HG03103 (cell line): ENCODE measurements at regions not wholly inside any gene's neighbourhood (a gene's known extent, or its start where the extent isn't known, plus 50 kb on each side); places are given as distances from the start of the nearest gene placed in this dataset.

Experiments used
- ATAC-seq: cut with Tn5 transposase; IDR thresholded peaks from one replicate; pipeline ENCODE4 v1.9.1; 2021; ENCODE audit warnings: low read depth; ENCODE audit not compliant: unreplicated experiment

DNA sequence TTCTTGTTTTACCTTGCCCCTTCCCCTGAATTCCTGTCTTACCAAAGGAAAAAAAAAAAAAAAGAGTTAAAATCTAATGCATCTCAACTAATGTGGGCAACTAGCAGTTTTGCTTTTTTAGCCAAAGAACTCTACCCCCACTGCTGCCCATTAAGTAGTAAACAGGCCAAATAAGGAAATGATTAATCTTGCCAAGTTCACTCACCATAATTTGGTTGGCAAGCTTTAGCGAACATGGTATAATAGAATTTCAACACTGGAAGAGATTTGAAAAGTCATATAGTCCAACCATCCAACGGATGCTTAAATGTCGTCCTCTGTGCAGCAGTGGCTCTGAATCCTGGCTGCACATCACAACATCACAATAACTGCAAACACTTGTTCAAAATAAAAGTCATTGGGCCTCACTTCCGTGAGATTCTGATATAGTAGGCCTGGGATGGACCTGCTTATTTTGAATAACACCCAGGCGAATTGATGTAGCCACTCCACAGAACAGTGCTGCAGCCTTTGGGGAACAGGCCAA lies 142.0 kb upstream of the UBE2E1 start:
- no peak for ATAC-seq

DNA sequence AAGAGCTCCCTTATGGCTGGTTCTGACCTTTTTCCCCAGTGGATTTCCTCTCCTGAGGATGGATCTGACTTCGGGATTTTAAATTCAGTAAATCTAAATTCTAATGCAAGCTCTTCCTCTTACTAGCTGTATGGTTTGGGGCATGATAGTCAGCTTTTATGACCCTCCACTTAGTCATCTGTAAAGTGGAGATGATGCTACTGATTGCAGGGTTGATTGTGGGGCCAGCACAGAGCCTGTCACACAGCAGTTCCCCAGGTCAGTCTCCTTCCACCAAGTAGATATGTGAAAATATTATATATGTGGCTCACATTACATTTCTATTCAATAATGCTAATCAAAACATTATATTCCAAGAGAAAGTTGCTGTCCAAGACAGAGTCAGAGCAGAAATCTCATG lies 141.3 kb upstream of the UBE2E1 start:
- no peak for ATAC-seq

DNA sequence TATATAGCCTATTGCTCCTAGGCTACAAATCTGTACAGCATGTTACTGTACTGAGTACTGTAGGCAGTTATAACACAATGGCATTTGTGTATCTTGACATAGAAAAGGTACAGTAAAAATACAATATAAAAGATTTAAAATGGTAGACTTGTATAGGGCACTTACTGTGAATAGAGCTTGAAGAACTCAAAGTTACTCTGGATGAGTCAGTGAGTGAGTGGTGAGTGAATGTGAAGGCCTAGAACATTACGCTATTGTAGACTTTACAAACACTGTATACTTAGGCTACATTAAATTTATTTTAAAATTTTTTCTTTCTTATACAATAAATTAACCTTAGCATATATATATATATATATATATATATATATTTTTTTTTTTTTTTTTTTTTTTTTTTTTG lies 140.0 kb upstream of the UBE2E1 start:
- ATAC-seq: no peak

DNA sequence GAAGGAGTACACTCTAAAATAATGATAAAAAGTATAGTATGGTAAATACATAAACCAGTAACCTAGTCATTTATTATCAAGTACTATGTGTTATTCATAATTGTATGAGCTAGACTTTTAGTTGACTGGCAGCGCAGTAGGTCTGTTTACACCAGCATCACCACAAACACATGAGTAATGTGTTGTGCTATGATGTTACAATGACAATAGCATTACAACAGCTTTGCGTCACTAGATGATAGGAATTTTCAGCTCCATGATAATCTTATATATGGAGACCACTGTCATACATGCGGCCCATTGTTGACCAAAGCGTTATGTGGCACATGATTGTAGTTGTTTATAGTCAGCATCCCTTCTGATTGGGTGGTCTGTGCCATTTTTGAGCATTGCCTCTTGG lies 138.9 kb upstream of the UBE2E1 start:
- ATAC-seq: no peak

DNA sequence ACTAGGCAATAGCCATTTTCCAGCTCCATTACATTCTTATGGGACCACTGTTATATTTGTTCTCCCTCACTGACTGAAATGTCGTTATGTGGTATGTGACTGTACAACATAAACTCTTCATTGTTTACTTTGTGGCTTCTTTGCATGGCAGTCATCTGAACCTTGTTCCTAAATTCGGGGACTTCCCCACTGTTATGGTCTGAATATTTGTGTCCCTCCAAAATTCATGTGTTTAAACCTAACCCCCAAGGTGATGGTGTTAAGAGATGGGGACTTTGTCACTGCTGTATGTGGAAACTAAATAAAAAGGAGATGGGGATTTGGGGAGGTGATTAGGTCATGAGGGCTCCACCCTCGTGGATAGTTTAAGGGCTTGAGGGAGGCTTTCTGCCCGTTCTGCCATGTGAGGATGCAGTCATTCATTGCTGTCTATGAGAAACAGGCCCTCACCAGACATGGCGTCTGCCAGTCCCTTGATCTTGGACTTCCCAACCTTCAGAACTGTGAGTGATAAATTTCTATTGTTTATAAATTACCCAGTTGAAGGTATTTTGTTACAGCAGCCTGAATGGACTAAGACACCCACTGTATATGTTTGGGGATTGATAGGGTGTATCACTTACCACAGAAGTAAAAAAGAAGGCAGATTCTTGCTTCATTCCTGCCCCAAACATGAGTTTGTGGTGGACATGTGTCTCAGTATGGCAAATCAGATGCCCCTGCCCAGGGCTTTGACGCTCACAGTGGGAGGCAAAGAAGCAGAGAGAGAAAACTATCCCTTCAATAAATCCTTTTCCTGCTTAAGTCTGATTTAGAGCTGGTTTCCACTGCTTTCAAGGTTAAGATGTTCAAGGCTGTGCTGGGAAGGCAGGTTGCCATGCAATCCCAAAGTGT lies 138.0 kb upstream of the UBE2E1 start:
- ATAC-seq: no peak

DNA sequence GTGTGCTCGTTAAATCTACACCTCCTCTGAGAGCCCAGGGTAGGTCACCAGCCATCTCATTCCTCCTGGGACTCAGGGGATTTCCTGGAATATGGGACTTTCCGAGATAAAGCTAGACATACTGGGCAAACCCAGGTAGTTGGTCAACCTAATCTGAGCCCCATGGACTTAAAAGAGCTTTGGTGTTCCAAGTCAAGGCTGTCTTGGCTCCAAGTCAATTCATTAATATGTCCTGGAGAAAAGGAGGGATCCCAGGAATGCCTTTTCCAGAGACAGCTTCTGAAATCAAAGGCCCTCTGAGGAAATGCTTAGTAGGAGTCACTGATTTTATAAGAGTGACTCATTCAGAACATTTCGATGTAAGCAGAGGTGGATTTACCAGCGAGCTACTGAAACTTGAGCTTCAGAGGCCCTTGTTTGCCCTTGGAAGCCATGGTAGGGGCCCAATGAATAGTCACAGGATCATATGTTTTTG lies 137.3 kb upstream of the UBE2E1 start:
- no peak for ATAC-seq

- ATAC-seq: no peak
Measured at GRCh38 chr3:23669541-23670255, 136.1 kb upstream of the UBE2E1 start.

DNA sequence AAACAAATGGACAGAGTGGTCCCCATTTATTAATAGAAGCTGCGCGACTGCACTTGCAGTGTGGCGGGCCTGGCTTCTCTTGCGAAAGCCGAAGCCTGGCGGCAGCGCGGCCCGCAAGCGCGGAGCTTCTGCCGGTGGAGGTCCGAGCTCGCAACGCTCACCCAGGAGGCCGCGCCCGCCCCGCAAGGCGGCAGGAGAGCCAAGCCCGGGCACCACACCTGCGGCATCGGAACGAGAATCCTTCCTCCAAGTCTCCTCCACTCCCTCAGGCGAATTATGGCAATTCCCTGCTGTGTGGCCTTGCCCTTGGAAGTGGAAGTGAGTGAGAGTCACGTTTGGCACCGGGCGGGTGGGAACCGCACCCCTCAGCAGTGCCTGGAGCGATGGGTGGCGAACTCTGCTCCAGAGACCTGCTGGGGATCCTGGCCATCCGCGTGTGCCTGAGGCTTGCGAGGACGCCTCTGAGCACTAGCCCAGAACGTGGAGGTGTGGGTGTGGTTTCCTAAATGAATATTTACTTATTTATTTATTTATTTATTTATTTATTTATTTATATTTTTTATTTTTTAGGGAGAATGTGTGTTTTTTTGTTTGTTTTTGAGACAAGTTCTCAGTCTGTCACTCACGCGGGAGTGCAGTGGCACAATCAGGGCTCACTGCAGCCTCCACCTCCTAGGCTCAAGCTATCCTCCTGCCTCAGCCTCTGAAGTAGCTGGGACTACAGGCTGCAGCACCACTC lies 133.7 kb upstream of the UBE2E1 start:
- no peak for ATAC-seq

- no peak for ATAC-seq
Measured at GRCh38 chr3:23672628-23673027, 133.1 kb upstream of the UBE2E1 start.

DNA sequence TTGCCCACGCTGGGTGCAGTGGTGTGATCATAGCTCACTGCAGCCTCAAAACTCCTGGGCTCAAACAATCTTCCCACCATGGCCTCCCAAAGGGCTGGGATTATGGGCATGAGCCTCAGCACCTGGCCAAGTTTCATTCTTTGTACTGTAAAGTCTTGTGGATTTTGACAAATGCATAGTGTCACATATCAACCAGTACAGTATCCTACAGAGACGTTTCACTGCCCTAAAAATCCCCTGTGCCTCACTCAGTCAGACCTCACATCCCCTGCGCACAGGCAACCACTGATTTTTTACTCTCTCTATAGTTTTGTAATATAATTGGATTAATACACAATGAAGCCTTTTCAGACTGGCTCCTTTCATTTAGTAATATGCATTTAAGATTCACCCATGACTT lies 130.7 kb upstream of the UBE2E1 start:
- ATAC-seq: no peak

GRCh38 chr3:23676093-23676492 lies 129.7 kb upstream of the UBE2E1 start:
- no peak for ATAC-seq

DNA sequence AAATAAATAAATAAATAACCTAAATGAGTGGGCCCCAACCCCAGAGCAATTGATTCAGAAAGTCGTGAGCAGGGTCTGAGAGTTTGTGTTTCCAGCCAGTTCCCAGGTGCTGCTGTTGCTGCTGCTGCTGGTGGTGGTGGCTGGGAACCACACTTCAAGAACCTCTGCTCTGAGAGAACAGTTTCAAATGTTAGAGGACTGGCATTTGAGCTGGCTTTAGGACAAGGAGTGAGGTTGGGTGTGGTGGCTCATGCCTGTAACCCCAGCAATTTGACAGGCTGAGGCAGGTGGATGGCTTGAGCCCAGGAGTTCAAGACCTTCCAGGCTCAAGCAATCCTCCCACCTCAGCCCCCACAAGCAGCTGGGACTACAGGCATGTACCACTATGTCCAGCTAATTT lies 123.1 kb upstream of the UBE2E1 start:
- ATAC-seq: no peak

- ATAC-seq: no peak
Measured at GRCh38 chr3:23685541-23686258, 120.1 kb upstream of the UBE2E1 start.

DNA sequence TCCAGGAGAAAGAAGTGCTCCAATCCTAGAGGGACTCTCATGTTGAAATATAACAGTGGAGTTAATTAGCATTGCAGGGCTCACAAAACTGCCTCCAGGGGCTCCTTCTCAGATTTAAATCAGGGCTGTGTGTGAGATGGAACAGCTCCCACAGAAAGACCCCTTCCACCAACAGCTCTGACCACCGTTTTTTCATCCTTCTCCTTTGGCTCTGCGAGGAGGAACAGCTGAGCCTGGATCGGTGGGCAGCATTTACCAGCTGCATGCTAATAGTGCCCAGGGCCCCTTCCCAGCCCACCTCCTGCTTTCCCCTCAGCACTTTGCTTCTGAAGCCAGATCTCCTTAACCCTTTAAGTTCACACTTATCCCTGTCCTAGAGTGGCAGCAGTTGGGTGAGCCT lies 119.2 kb upstream of the UBE2E1 start:
- no peak for ATAC-seq

DNA sequence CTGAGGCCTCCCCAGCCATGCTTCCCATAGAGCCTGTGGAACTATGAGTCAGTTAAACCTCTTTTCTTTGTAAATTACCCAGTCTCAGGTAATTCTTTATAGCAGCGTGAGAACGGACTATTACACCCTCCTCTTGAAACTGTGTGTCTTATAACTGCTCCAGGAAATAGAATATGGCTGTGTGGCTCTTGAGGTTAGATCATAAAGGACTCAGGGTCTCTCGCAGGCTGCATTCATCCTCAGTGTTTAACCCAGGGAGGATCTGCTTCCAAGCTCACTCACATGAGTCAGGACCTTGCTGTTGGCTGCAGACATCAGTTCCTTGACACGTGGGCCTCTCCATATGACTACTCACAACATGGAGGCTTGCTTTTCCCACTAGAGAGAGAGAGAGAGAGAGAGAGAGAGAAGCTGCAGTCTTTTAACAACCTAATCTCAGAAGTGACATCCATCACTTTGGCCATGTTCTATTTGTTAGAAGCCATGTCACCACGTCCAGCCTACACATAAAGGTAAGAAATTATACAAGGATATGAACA lies 114.3 kb upstream of the UBE2E1 start:
- ATAC-seq: no peak

DNA sequence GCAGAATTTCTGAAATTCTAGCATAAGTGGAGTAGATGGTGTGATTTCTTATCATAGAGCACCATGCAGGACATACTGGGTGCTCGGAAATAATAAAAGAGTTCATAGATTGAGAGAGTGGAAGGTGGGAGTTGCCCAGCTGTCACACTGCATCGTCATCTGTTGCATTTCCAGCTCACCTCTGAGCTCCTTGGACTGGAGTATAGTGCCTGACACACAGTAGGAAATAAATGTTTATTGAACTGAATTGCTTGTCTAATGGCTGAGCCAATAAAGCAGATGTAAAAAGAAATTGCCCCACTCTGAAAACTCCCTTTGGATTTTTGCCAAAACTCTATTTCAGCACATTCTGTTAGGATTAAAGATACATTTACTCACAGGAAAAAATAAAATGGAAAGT lies 108.9 kb upstream of the UBE2E1 start:
- ATAC-seq: no peak

- ATAC-seq: no peak
Measured at GRCh38 chr3:23697416-23697815, 108.3 kb upstream of the UBE2E1 start.

GRCh38 chr3:23698652-23699313 lies 107.0 kb upstream of the UBE2E1 start:
- no peak for ATAC-seq

- ATAC-seq: no peak
Measured at GRCh38 chr3:23700616-23701015, 105.1 kb upstream of the UBE2E1 start.
